ENCODE measurements at regions not wholly inside any gene's neighbourhood (a gene's known extent, or its start where the extent isn't known, plus 50 kb on each side); places are given as distances from the start of the nearest gene placed in this dataset.

- no peak overlapping the region for H4K91ac ChIP-seq (replicated peaks; ENCODE audit: insufficient read length, low read length)
- H3K27ac ChIP-seq (ENCODE audit: low read depth, low read length): no peak overlapping the region
- no peak overlapping the region for H2AFZ ChIP-seq (ENCODE audit: low read length)
- no peaks in the 10 kb centered on the region for H3K36me3 ChIP-seq (ENCODE audit: control insufficient read depth in 2 of 4, insufficient read depth in 4 of 4, low read length in 3 of 4)
- H4K5ac ChIP-seq (ENCODE audit: insufficient read length, low read depth, low read length): no peak overlapping the region
- no peak overlapping the region for H3K56ac ChIP-seq (replicated peaks; ENCODE audit: insufficient read length, low read depth, low read length)
- H2BK15ac ChIP-seq (ENCODE audit: low read length): no peak overlapping the region
- no peaks in the 10 kb centered on the region for H3K79me2 ChIP-seq (ENCODE audit: control insufficient read depth in 1 of 2, insufficient read depth in 2 of 2, low read length in 2 of 2)
- H2BK120ac ChIP-seq (replicated peaks; ENCODE audit: low read depth, low read length): no peak overlapping the region
- no peak overlapping the region for H3K4me3 ChIP-seq (ENCODE audit: extremely low read depth in 1 of 4, insufficient read depth in 2 of 4, low read depth in 3 of 4, low read length in 4 of 4)
- no peak overlapping the region for H2AK5ac ChIP-seq (ENCODE audit: low read depth, low read length)
- H2BK5ac ChIP-seq (ENCODE audit: low read depth, low read length): no peak overlapping the region
- DNase-seq (ENCODE audit: low read depth in 1 of 2, low spot score in 2 of 2) (no peak), FAIRE-seq (no peak)
- H3K27me3 ChIP-seq (replicated peaks in 1 of 4; ENCODE audit: control insufficient read depth in 3 of 4, extremely low read depth in 1 of 4, insufficient read depth in 3 of 4, low read length in 3 of 4): no peaks in the 10 kb centered on the region
- H3K4me2 ChIP-seq (ENCODE audit: insufficient read depth in 1 of 2, low read depth in 2 of 2, low read length in 2 of 2): no peak overlapping the region
- no peaks in the 10 kb centered on the region for H4K20me1 ChIP-seq (replicated peaks in 1 of 2; ENCODE audit: control insufficient read depth in 1 of 2, insufficient read depth in 2 of 2, low read length in 2 of 2)
- ChIA-PET POLR2A (ENCODE audit: partially characterized antibody) (no interaction called here), CTCF (ENCODE audit: partially characterized antibody) (interaction anchor here (1.1 kb wide), 1 partner anchor 111 kb away, joined by 4 read pairs; no protein-coding TSS in a partner anchor)
- WGBS, 2 experiments (ENCODE audit: extremely low coverage in 1 of 2, insufficient coverage in 1 of 2, insufficient read length in 1 of 2, insufficient replicate concordance in 2 of 2, low coverage in 1 of 2, low lambda C conversion rate in 2 of 2, missing lambda C conversion rate in 1 of 2): 87% methylated on average over 2 of the region's 2 CpGs; no CpG with 5 or more reads in 1 of the 2 experiments
- no peaks in the 10 kb centered on the region for H3K23me2 ChIP-seq (ENCODE audit: low read depth, low read length)
- H4K8ac ChIP-seq (ENCODE audit: extremely low read depth, insufficient read depth, low read length): no peak overlapping the region
- H3K79me1 ChIP-seq (ENCODE audit: low read depth, low read length): no peaks in the 10 kb centered on the region
- no peak overlapping the region for H3K14ac ChIP-seq (ENCODE audit: insufficient read length)
- H3K9ac ChIP-seq (replicated peaks in 1 of 4; ENCODE audit: extremely low read depth in 1 of 4, low read depth in 3 of 4, low read length in 3 of 4): no peak overlapping the region
- no peak overlapping the region for H2BK20ac ChIP-seq (ENCODE audit: low read length)
- no peak overlapping the region for H3K4ac ChIP-seq (replicated peaks; ENCODE audit: insufficient read length, low read depth, low read length)
- H3K9me3 ChIP-seq (ENCODE audit: insufficient read depth in 2 of 2, low read depth in 1 of 2, low read length in 1 of 2): no peaks in the 10 kb centered on the region
- no peak overlapping the region for H2BK12ac ChIP-seq (ENCODE audit: low read depth, low read length)
- H3K18ac ChIP-seq (ENCODE audit: extremely low read depth, low read length): no peak overlapping the region
- no peak overlapping the region for H3K23ac ChIP-seq (ENCODE audit: insufficient read length)
- no peaks in the 10 kb centered on the region for H3K4me1 ChIP-seq (replicated peaks in 1 of 4; ENCODE audit: control insufficient read depth in 3 of 4, insufficient read depth in 4 of 4, low read length in 3 of 4)
- TF ChIP-seq NANOG (IDR thresholded peaks at IDR 0.05; ENCODE audit: insufficient read depth, low read depth, low read length, poor library complexity, severe bottlenecking) (no peak), SP2 (IDR thresholded peaks at IDR 0.05; ENCODE audit: low read length) (no peak), FOSL1 (IDR thresholded peaks at IDR 0.05; ENCODE audit: insufficient read depth, low read depth, low read length) (no peak), JUN (IDR thresholded peaks at IDR 0.05; ENCODE audit: low read depth, low read length) (no peak), BACH1 (IDR thresholded peaks at IDR 0.05; ENCODE audit: low read length) (no peak), BRCA1 (IDR thresholded peaks at IDR 0.05; ENCODE audit: low read depth, low read length) (no peak), CBX5 (IDR thresholded peaks at IDR 0.05; ENCODE audit: low read depth, low read length) (no peak), MAFK (IDR thresholded peaks at IDR 0.05; ENCODE audit: low read depth, low read length) (no peak), RBBP5 (IDR thresholded peaks at IDR 0.05; ENCODE audit: borderline replicate concordance, low read depth, low read length) (no peak), SIN3A (conservative IDR thresholded peaks at IDR 0.05 in 1 of 2, IDR thresholded peaks at IDR 0.05 in 1 of 2; ENCODE audit: low read depth in 1 of 2, low read length in 2 of 2) (no peak), SUZ12 (IDR thresholded peaks at IDR 0.05; ENCODE audit: low read length) (no peak), USF2 (IDR thresholded peaks at IDR 0.05; ENCODE audit: low read length) (no peak), SRF (IDR thresholded peaks at IDR 0.05; ENCODE audit: low read depth, low read length) (no peak), ASH2L (IDR thresholded peaks at IDR 0.05; ENCODE audit: low read length) (no peak), TAF1 (IDR thresholded peaks at IDR 0.05; ENCODE audit: low read depth, low read length) (no peak)
Observed at GRCh38 chr7:17039372-17039771, 157.6 kb upstream of the AGR3 start.
